ENCODE measurements at regions not wholly inside any gene's neighbourhood (a gene's known extent, or its start where the extent isn't known, plus 50 kb on each side); places are given as distances from the start of the nearest gene placed in this dataset.

- intact Hi-C loops (cut with micrococcal nuclease), result no loop called here
- ChIA-PET RAD21 (ENCODE audit: low non-redundant PET in 1 of 2, low total read pairs in 2 of 2, uncharacterized antibody in 2 of 2, unreplicated experiment in 2 of 2) (no interaction called here), POLR2A (no interaction called here), CTCF (no interaction called here)
- Histone ChIP-seq H2AFZ (ENCODE audit: low read depth, low read length, poor library complexity, severe bottlenecking) (no peak overlapping the region), H3K4me3 (replicated peaks in 1 of 2; ENCODE audit: low read depth in 1 of 2, low read length in 2 of 2) (no peak overlapping the region), H3K9me2 (ENCODE audit: insufficient read depth) (no peaks in the 10 kb centered on the region), H3K27ac (ENCODE audit: low read depth, low read length) (no peak overlapping the region), H3K4me2 (ENCODE audit: low read length) (no peak overlapping the region), H3K36me3 (ENCODE audit: control insufficient read depth in 1 of 2, insufficient read depth in 2 of 2, low read length in 2 of 2) (no peaks in the 10 kb centered on the region), H3K79me2 (ENCODE audit: insufficient read depth, low read length) (no peaks in the 10 kb centered on the region), H3K9ac (ENCODE audit: low read length) (no peak overlapping the region), H3K27me3 (ENCODE audit: insufficient read depth, low read length) (no peaks in the 10 kb centered on the region), H3K9me3 (ENCODE audit: control insufficient read depth in 1 of 2, insufficient read depth in 1 of 2, low read depth in 1 of 2, low read length in 2 of 2) (no peaks in the 10 kb centered on the region), H4K20me1 (ENCODE audit: insufficient read depth) (no peaks in the 10 kb centered on the region), H3K4me1 (ENCODE audit: control insufficient read depth in 1 of 2, insufficient read depth in 2 of 2, low read length in 2 of 2) (no peaks in the 10 kb centered on the region)
- DNase-seq (ENCODE audit: low read depth, low spot score), result no peak
- BruUV-seq (replicated peaks), result no TSS peak
- TF ChIP-seq POLR2AphosphoS5 (IDR thresholded peaks at IDR 0.05; ENCODE audit: low read depth, low read length) (no peak), MAX (IDR thresholded peaks at IDR 0.05) (no peak), ELF1 (IDR thresholded peaks at IDR 0.05; ENCODE audit: borderline replicate concordance, low read depth) (no peak), EZH2 (IDR thresholded peaks at IDR 0.05) (no peak), ATF3 (IDR thresholded peaks at IDR 0.05) (no peak), ZFX (IDR thresholded peaks at IDR 0.05) (no peak)
- ATAC-seq, result no peak
Measured at GRCh38 chr2:120988700-120989511, 253.2 kb downstream of the GLI2 start.

GRCh38 chr2:120989512-120990441 is 254.1 kb downstream of the GLI2 start:
- H4K20me1 ChIP-seq (ENCODE audit: insufficient read depth), result no peaks in the 10 kb centered on the region
- H3K4me3 ChIP-seq (replicated peaks in 1 of 2; ENCODE audit: low read depth in 1 of 2, low read length in 2 of 2), result no peak overlapping the region
- POLR2A ChIA-PET, result no interaction called here
- ATAC-seq (no peak), DNase-seq (ENCODE audit: low read depth, low spot score) (no peak)
- no peaks in the 10 kb centered on the region for H3K36me3 ChIP-seq (ENCODE audit: control insufficient read depth in 1 of 2, insufficient read depth in 2 of 2, low read length in 2 of 2)
- no peak overlapping the region for H3K27ac ChIP-seq (ENCODE audit: low read depth, low read length)
- RAD21 ChIA-PET (ENCODE audit: low non-redundant PET in 1 of 2, low total read pairs in 2 of 2, uncharacterized antibody in 2 of 2, unreplicated experiment in 2 of 2), result no interaction called here
- no peak overlapping the region for H3K9ac ChIP-seq (ENCODE audit: low read length)
- BruUV-seq (replicated peaks), result no TSS peak
- no peak overlapping the region for H3K4me2 ChIP-seq (ENCODE audit: low read length)
- no peaks in the 10 kb centered on the region for H3K9me2 ChIP-seq (ENCODE audit: insufficient read depth)
- peaks cover 0 to 5% of the 10 kb centered on the region in 2 experiments; a peak in 2 of 4 replicates for H3K4me1 ChIP-seq (ENCODE audit: control insufficient read depth in 1 of 2, insufficient read depth in 2 of 2, low read length in 2 of 2)
- intact Hi-C loops (cut with micrococcal nuclease), result no loop called here
- CTCF ChIA-PET, result no interaction called here
- H3K27me3 ChIP-seq (ENCODE audit: insufficient read depth, low read length), result no peaks in the 10 kb centered on the region
- H3K9me3 ChIP-seq (ENCODE audit: control insufficient read depth in 1 of 2, insufficient read depth in 1 of 2, low read depth in 1 of 2, low read length in 2 of 2), result no peaks in the 10 kb centered on the region
- no peak for TF ChIP-seq CEBPB (IDR thresholded peaks at IDR 0.05; ENCODE audit: low read depth)
- no peak for TF ChIP-seq POLR2A (IDR thresholded peaks at IDR 0.05; ENCODE audit: borderline replicate concordance, extremely low read depth, insufficient read depth, insufficient read length)
- no peak for TF ChIP-seq SRF (IDR thresholded peaks at IDR 0.05; ENCODE audit: low read depth)
- no peak for TF ChIP-seq CBX3 (IDR thresholded peaks at IDR 0.05; ENCODE audit: low read depth)
- TF ChIP-seq TCF7L2 (IDR thresholded peaks at IDR 0.05; ENCODE audit: borderline replicate concordance, extremely low read depth, insufficient read depth, insufficient read length), result no peak
- TF ChIP-seq CTCF (IDR thresholded peaks at IDR 0.05 in 2 of 3, conservative IDR thresholded peaks at IDR 0.05 in 1 of 3; ENCODE audit: borderline replicate concordance in 1 of 3, insufficient read depth in 1 of 3, low read depth in 2 of 3, low read length in 2 of 3), result no peak
- no peak for TF ChIP-seq ZNF274 (IDR thresholded peaks at IDR 0.05; ENCODE audit: low read depth, low read length)
- no peak for TF ChIP-seq ZBTB33 (IDR thresholded peaks at IDR 0.05; ENCODE audit: extremely low read depth, insufficient replicate concordance, low read length)
- no peak for TF ChIP-seq POLR2AphosphoS5 (IDR thresholded peaks at IDR 0.05; ENCODE audit: low read depth, low read length)
- no peaks in the 10 kb centered on the region for H3K79me2 ChIP-seq (ENCODE audit: insufficient read depth, low read length)
- no peak overlapping the region for H2AFZ ChIP-seq (ENCODE audit: low read depth, low read length, poor library complexity, severe bottlenecking)
